ENCODE measurements at regions not wholly inside any gene's neighbourhood (a gene's known extent, or its start where the extent isn't known, plus 50 kb on each side); places are given as distances from the start of the nearest gene placed in this dataset.

DNA sequence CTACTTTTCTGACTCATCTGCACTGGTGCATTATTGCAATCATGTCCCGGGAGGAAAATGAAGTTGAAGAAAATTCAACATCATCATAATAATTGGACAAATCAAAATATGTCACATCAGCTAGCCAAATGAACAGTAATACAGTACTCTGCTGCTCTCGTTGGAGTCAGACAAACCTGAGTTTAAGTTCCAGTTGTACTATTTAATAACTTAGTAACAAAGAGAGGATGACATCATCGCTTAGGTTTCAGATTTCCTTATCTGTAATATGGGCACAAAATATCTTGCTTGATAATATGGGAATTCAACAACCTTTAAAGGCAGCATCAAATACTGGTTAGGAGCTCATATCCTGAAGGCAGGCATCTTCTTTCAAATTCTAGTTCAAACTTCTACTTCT, 1248.9 kb upstream of the ACO1 start:
- TF ChIP-seq, protein P1, sequence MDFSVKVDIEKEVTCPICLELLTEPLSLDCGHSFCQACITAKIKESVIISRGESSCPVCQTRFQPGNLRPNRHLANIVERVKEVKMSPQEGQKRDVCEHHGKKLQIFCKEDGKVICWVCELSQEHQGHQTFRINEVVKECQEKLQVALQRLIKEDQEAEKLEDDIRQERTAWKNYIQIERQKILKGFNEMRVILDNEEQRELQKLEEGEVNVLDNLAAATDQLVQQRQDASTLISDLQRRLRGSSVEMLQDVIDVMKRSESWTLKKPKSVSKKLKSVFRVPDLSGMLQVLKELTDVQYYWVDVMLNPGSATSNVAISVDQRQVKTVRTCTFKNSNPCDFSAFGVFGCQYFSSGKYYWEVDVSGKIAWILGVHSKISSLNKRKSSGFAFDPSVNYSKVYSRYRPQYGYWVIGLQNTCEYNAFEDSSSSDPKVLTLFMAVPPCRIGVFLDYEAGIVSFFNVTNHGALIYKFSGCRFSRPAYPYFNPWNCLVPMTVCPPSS (IDR thresholded peaks at IDR 0.05): no peak
- TF ChIP-seq, protein P2, sequence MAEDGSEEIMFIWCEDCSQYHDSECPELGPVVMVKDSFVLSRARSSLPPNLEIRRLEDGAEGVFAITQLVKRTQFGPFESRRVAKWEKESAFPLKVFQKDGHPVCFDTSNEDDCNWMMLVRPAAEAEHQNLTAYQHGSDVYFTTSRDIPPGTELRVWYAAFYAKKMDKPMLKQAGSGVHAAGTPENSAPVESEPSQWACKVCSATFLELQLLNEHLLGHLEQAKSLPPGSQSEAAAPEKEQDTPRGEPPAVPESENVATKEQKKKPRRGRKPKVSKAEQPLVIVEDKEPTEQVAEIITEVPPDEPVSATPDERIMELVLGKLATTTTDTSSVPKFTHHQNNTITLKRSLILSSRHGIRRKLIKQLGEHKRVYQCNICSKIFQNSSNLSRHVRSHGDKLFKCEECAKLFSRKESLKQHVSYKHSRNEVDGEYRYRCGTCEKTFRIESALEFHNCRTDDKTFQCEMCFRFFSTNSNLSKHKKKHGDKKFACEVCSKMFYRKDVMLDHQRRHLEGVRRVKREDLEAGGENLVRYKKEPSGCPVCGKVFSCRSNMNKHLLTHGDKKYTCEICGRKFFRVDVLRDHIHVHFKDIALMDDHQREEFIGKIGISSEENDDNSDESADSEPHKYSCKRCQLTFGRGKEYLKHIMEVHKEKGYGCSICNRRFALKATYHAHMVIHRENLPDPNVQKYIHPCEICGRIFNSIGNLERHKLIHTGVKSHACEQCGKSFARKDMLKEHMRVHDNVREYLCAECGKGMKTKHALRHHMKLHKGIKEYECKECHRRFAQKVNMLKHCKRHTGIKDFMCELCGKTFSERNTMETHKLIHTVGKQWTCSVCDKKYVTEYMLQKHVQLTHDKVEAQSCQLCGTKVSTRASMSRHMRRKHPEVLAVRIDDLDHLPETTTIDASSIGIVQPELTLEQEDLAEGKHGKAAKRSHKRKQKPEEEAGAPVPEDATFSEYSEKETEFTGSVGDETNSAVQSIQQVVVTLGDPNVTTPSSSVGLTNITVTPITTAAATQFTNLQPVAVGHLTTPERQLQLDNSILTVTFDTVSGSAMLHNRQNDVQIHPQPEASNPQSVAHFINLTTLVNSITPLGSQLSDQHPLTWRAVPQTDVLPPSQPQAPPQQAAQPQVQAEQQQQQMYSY (CRISPR knock-in tag; IDR thresholded peaks at IDR 0.05): no peak
- TF ChIP-seq ZNF460 (CRISPR knock-in tag; IDR thresholded peaks at IDR 0.05; ENCODE audit: borderline replicate concordance) (no peak), ZNF296 (CRISPR knock-in tag; conservative IDR thresholded peaks at IDR 0.05) (no peak)
- TF ChIP-seq, protein P3, sequence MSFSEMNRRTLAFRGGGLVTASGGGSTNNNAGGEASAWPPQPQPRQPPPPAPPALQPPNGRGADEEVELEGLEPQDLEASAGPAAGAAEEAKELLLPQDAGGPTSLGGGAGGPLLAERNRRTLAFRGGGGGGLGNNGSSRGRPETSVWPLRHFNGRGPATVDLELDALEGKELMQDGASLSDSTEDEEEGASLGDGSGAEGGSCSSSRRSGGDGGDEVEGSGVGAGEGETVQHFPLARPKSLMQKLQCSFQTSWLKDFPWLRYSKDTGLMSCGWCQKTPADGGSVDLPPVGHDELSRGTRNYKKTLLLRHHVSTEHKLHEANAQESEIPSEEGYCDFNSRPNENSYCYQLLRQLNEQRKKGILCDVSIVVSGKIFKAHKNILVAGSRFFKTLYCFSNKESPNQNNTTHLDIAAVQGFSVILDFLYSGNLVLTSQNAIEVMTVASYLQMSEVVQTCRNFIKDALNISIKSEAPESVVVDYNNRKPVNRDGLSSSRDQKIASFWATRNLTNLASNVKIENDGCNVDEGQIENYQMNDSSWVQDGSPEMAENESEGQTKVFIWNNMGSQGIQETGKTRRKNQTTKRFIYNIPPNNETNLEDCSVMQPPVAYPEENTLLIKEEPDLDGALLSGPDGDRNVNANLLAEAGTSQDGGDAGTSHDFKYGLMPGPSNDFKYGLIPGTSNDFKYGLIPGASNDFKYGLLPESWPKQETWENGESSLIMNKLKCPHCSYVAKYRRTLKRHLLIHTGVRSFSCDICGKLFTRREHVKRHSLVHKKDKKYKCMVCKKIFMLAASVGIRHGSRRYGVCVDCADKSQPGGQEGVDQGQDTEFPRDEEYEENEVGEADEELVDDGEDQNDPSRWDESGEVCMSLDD (CRISPR knock-in tag; IDR thresholded peaks at IDR 0.05; ENCODE audit: borderline replicate concordance): no peak
